ENCODE measurements at regions not wholly inside any gene's neighbourhood (a gene's known extent, or its start where the extent isn't known, plus 50 kb on each side); places are given as distances from the start of the nearest gene placed in this dataset.
"Not testable (repeated sequence)": the region's sequence is repeated elsewhere in the genome, so short reads cannot be mapped to it uniquely, and the experiment has no call there.

- DNase-seq: peak; percentile 15
Measured at GRCh38 chr7:25456467-25457171, 228.3 kb upstream of the NPVF start.

- DNase-seq: no peak
Measured at GRCh38 chr7:25459057-25459456, 230.8 kb upstream of the NPVF start.

- DNase-seq: no peak
Measured at GRCh38 chr7:25460433-25460832, 232.1 kb upstream of the NPVF start.

GRCh38 chr7:25469669-25470068, 241.4 kb upstream of the NPVF start:
- DNase-seq: no peak

- DNase-seq: no peak
Measured at GRCh38 chr7:25476863-25477499, 248.7 kb upstream of the NPVF start.

- not testable (repeated sequence) for DNase-seq
Measured at GRCh38 chr7:25478221-25478620, 249.9 kb upstream of the NPVF start.

- no peak for DNase-seq
Measured at GRCh38 chr7:25478925-25479324, 250.6 kb upstream of the NPVF start.

GRCh38 chr7:25481891-25482290, 253.6 kb upstream of the NPVF start:
- no peak for DNase-seq

- DNase-seq: no peak
Measured at GRCh38 chr7:25482631-25483030, 254.3 kb upstream of the NPVF start.

- DNase-seq: no peak
Measured at GRCh38 chr7:25485026-25485425, 256.7 kb upstream of the NPVF start.

- DNase-seq: no peak
Measured at GRCh38 chr7:25486656-25487055, 258.4 kb upstream of the NPVF start.

GRCh38 chr7:25493805-25494366, 265.6 kb upstream of the NPVF start:
- no peak for DNase-seq

- DNase-seq: no peak
Measured at GRCh38 chr7:25494896-25495295, 266.6 kb upstream of the NPVF start.

GRCh38 chr7:25495342-25496250, 267.3 kb upstream of the NPVF start:
- no peak for DNase-seq

GRCh38 chr7:25496476-25497368, 268.4 kb upstream of the NPVF start:
- no peak for DNase-seq

- no peak for DNase-seq
Measured at GRCh38 chr7:25500393-25500921, 272.2 kb upstream of the NPVF start.

- DNase-seq: no peak
Measured at GRCh38 chr7:25503306-25503705, 275.0 kb upstream of the NPVF start.

- no peak for DNase-seq
Measured at GRCh38 chr7:25512061-25512687, 283.9 kb upstream of the NPVF start.

- no peak for DNase-seq
Measured at GRCh38 chr7:25515633-25516275, 287.5 kb upstream of the NPVF start.

GRCh38 chr7:25517906-25518305, 289.6 kb upstream of the NPVF start:
- DNase-seq: no peak

GRCh38 chr7:25520017-25520416, 291.7 kb upstream of the NPVF start:
- DNase-seq: no peak
